ENCODE measurements at regions not wholly inside any gene's neighbourhood (a gene's known extent, or its start where the extent isn't known, plus 50 kb on each side); places are given as distances from the start of the nearest gene placed in this dataset.

DNA sequence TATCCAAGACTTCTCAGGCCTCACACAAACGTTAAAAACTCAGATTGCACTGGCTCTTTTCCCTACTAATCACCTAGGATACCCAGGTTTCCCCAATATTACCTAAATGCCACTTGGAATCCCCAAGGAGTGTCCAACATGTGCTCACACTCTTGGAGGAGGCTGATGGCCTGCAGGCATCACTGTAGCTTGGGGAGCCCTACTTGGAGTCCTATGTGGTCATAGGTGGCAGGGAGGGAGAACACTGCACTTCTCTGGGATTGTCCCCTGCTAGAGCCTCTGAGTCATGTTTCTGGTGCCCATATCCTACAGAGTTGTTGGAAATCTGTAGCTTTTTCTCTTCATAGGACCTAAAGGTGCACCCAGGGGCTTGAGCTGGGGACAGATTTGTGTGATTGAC, 433.7 kb downstream of the ARHGEF28 start:
- no peaks in the 10 kb centered on the region for H3K9me3 Mint-ChIP-seq
- H3K4me3 Mint-ChIP-seq = no peak overlapping the region
- peaks cover 25% of the 10 kb centered on the region for H3K27me3 Mint-ChIP-seq
- H3K36me3 Mint-ChIP-seq (ENCODE audit: low read depth) = no peaks in the 10 kb centered on the region
- no peak overlapping the region for H3K27ac Mint-ChIP-seq
- H3K4me1 Mint-ChIP-seq (ENCODE audit: low read depth) = no peaks in the 10 kb centered on the region

DNA sequence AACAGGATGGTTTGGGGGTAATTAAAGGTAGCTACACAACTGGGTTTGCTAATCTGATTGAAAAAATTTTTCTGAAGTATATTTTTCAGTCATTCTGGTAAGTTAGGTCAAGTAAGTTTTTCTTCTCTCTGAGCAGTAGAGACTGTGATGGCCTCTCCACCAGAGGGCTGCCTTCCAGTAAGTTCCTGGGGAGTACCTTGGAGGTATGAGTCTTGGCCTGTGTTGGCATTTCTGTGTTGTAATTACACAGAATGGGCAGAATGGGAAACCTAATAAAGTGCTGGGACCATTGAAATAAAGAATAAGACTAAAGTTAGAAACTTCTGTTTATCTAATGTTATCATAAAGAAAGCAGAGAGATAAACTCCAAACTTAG, 430.8 kb downstream of the ARHGEF28 start:
- H3K36me3 Mint-ChIP-seq (ENCODE audit: low read depth) = no peaks in the 10 kb centered on the region
- no peaks in the 10 kb centered on the region for H3K9me3 Mint-ChIP-seq
- H3K27ac Mint-ChIP-seq = no peak overlapping the region
- no peak overlapping the region for H3K4me3 Mint-ChIP-seq
- H3K4me1 Mint-ChIP-seq (ENCODE audit: low read depth) = no peaks in the 10 kb centered on the region
- H3K27me3 Mint-ChIP-seq = peaks cover 30% of the 10 kb centered on the region

DNA sequence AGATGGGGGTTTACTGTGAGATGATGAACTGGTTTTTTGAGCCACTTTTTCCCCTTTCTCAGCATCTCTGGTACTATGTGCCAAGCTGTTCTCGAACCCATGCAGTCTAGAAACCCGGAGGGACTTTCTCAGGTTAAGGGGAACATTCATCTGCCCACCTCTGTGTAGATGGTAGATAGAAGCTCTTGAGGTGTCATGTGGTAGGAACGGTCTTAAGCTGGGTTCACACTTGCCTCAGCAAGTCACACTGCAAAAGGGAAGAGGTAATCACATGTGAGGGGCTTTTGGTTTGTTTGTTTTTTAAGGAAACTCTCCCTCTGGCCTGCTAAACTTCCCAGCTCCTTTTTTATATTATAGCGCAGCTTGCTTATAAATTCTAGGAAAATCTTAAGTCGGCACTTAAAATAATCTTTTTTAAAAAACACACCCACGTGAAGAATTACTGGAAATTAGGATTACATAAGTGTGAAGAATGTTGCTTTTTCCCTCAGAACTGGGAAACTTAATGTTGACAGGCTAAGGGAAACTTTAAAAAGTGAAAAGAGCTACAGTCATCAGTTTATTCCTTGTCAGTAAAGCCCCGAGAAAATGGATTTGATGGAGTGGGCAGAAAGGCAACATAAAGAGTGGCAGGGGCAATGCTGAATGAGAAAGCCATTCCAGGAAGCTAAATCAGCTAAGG, 430.3 kb downstream of the ARHGEF28 start:
- H3K36me3 Mint-ChIP-seq (ENCODE audit: low read depth) = no peaks in the 10 kb centered on the region
- H3K27me3 Mint-ChIP-seq = peaks cover 30% of the 10 kb centered on the region
- H3K9me3 Mint-ChIP-seq = no peaks in the 10 kb centered on the region
- no peaks in the 10 kb centered on the region for H3K4me1 Mint-ChIP-seq (ENCODE audit: low read depth)
- H3K27ac Mint-ChIP-seq = no peak overlapping the region
- H3K4me3 Mint-ChIP-seq = no peak overlapping the region

DNA sequence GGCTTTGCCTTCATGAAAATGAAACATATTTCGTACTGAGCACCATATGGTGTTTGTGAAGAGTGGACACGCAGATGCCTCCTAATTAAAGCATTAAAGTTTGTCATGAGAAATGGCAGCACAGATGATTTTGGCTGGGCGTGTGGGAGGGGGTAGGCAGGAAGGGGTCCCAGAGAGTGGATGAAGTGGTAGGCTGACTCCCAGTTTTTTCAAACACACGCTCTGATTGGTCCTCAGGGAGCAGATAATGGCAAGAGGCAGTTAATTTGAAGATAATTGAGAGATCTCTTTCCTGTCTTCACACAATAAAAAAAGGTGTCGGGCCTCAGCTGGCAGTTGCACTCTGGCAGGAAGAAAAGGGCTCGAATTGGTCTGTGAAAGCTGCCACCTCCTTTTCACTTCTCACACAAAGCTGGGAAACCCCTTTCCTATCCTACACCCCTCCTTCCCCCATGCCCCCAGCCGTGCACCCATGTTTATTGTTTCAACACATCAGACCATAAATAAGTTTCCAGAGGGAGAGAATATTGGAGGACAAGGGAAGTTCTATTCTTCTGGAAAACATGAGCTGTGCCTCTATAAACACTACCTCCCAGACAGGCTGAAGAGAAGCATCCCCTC, 429.6 kb downstream of the ARHGEF28 start:
- peaks cover 30% of the 10 kb centered on the region for H3K27me3 Mint-ChIP-seq
- H3K36me3 Mint-ChIP-seq (ENCODE audit: low read depth) = no peaks in the 10 kb centered on the region
- no peak overlapping the region for H3K27ac Mint-ChIP-seq
- H3K9me3 Mint-ChIP-seq = no peaks in the 10 kb centered on the region
- H3K4me3 Mint-ChIP-seq = no peak overlapping the region
- H3K4me1 Mint-ChIP-seq (ENCODE audit: low read depth) = no peaks in the 10 kb centered on the region

DNA sequence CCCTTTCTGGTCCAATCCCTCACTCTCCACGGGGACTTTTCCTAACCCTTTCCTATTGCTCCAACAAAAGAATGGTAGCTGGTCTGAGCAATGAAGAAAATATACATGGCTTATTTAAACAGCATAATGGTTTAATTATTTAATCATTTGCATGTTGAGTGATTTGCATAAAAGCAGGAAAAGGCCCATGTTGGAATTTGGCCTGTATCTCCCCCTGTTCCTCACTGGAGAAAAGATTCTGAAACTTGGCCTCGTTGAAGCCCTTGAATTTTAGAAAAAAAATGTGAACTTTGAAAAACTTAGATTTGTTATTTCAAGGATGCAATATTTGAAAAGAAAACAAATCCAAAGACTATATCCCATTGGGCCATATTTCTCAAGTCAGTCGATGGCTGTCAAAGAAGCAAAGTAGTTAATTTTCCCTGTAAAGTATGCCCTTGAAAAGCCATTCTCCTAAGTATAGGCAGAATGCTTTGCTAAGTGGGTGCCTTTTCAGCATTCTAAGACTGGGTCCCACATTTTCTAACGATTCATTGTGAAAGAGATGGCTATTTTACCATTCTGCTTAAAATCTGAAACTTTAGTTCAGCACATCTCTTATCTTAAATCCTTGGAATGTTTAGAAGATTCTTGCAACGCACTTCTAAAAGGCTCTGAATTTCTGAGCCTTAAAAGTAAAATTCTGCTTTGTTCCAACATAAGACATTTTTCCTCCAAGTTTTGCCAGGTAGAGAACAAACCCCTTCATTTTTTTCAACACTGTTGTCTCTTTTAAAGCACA, 428.8 kb downstream of the ARHGEF28 start:
- Mint-ChIP-seq H3K27ac (no peak overlapping the region), H3K27me3 (peaks cover 30% of the 10 kb centered on the region), H3K36me3 (ENCODE audit: low read depth) (no peaks in the 10 kb centered on the region), H3K4me1 (ENCODE audit: low read depth) (no peaks in the 10 kb centered on the region), H3K9me3 (no peaks in the 10 kb centered on the region), H3K4me3 (no peak overlapping the region)

DNA sequence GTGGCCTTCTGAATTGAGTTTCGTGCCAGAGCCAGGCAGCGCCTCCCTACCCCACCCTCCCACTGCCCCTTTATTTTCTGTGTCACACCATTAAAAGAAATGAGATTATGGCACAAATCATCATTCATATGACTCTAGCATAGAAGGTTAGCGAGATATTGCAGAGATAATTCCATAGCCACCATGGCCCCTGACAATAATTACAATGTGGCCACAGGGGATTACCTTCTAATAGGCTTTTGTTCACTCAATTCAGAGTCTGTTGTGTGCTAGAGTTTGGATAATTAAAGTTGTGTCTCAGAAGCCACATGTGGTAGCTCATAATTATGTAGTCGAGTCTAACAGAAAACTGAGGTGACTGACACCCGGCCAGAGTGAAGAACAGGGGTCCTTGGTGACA, 428.1 kb downstream of the ARHGEF28 start:
- Mint-ChIP-seq H3K4me3 (no peak overlapping the region), H3K9me3 (no peaks in the 10 kb centered on the region), H3K4me1 (ENCODE audit: low read depth) (no peaks in the 10 kb centered on the region), H3K36me3 (ENCODE audit: low read depth) (no peaks in the 10 kb centered on the region), H3K27ac (no peak overlapping the region), H3K27me3 (peaks cover 31% of the 10 kb centered on the region)

DNA sequence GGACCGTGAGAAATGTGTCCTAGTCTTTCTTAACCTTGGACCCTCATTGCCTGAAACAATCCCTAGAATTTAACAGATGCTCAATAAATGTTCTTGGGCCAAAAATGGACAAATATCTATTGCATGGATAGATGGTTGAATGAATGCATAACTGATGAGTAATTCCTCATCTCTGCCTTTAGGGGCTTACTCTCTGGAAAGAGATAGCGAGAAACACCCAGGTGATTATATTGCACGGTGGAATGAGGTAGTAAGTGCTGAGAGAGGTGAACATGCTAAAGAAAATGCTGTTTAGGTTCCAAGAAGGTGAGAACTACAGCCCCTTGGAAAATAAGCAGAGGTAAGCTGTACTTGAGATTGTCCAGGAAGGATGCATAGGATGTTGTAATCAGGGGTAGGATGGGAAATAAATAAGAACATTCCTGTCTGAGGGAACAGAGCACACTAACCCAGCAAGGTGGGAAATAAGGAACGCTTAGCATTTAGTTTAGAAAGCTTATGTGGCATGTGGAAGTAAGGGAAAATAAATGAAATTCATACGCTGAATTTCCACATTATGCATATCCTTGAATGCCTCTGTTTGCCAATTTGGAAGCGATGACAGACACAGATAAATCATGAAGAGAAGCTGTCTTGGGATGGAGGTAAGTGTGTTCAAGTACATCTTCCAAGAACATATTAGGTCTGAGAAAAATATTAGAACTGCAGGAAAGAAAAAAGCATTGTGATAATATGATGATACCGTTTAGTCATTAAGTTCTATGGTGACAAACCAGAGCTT, 426.6 kb downstream of the ARHGEF28 start:
- no peaks in the 10 kb centered on the region for H3K36me3 Mint-ChIP-seq (ENCODE audit: low read depth)
- no peaks in the 10 kb centered on the region for H3K4me1 Mint-ChIP-seq (ENCODE audit: low read depth)
- H3K4me3 Mint-ChIP-seq = no peak overlapping the region
- peaks cover 33% of the 10 kb centered on the region for H3K27me3 Mint-ChIP-seq
- no peaks in the 10 kb centered on the region for H3K9me3 Mint-ChIP-seq
- H3K27ac Mint-ChIP-seq = no peak overlapping the region

DNA sequence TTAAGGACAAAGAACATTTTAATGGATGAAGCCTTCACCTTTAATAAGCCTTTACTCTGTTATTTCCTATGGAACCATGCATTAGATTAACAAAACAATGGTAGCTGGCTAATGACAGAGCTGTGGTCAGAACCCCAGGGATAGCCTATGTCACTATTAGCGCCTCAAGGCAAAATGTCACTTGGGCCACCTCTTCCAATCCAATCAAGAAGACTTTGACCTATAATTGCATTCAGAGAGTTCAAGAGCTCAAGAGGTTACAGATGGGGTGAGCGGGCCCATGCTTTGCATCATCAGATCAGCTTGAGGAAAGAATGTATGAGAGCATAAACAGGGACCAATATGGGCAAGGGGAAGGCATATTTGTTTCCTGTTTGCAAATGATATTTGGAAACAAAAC, 425.1 kb downstream of the ARHGEF28 start:
- no peak overlapping the region for H3K27ac Mint-ChIP-seq

DNA sequence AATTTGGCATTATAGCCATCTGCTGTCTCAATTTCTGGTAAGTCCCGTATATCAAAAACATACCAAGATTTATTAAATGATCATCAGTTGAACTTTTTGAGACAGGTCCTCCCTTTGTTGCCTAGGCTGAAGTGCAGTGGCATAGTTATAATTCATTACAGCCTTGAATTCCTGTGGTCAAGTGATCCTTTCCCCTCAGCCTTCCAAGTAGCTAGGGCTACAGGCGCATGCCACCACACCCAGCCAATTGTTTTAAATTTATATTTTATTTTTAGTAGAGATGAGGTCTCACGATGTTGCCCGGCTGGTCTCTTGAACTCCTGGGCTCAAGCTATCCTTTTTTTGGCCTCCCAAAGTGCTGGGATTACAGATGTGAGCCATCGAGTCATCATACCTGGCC, 418.9 kb downstream of the ARHGEF28 start:
- Mint-ChIP-seq H3K4me1 (ENCODE audit: low read depth) (no peaks in the 10 kb centered on the region), H3K9me3 (no peaks in the 10 kb centered on the region), H3K27me3 (peaks cover 17% of the 10 kb centered on the region), H3K4me3 (no peak overlapping the region), H3K36me3 (ENCODE audit: low read depth) (no peaks in the 10 kb centered on the region), H3K27ac (no peak overlapping the region)

More for the DNA sequence above, 425.1 kb downstream of the ARHGEF28 start:
- no peaks in the 10 kb centered on the region for H3K4me1 Mint-ChIP-seq (ENCODE audit: low read depth)
- H3K27me3 Mint-ChIP-seq = peaks cover 29% of the 10 kb centered on the region
- H3K9me3 Mint-ChIP-seq = no peaks in the 10 kb centered on the region
- no peak overlapping the region for H3K4me3 Mint-ChIP-seq
- no peaks in the 10 kb centered on the region for H3K36me3 Mint-ChIP-seq (ENCODE audit: low read depth)

DNA sequence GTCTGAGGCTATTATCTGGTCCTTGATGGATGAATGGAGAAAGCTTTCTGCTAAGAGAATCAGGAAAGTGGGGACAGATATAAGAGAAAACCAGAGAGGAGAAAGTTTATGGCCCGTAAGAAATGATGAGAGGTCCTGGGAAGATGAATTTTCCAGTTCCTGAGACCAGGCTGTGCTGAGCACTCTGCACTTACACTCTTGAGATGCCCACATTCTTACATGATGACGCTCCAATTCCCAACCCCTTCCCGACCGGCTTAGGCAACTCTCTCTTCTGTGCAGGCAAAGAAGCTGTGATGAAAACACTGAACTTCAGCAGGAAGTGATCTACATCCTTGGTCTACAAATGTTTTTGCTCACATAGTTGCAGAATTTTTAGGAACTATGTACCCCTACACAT, 417.0 kb downstream of the ARHGEF28 start:
- peaks cover 11% of the 10 kb centered on the region for H3K27me3 Mint-ChIP-seq
- H3K4me1 Mint-ChIP-seq (ENCODE audit: low read depth) = no peaks in the 10 kb centered on the region
- H3K27ac Mint-ChIP-seq = no peak overlapping the region
- no peaks in the 10 kb centered on the region for H3K36me3 Mint-ChIP-seq (ENCODE audit: low read depth)
- H3K9me3 Mint-ChIP-seq = no peaks in the 10 kb centered on the region
- H3K4me3 Mint-ChIP-seq = no peak overlapping the region

DNA sequence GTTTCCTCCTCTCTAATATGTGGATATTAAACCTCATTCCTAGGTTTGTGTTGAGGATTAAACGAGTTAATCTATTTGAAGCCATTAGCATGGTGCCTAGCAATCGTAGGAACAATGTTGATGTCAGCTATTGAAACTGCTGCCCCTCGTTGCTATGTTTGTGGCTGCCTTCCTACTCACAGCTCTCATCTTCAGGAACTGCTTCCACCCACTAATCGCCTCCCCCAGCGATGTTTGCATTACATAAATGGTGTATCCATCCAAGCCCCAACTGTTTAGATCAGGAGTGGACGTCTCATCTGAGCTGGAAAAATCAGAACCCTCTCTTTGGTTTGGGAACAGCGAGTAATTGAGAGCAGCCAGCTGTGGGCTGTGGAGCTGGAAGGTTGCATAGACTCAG, 416.6 kb downstream of the ARHGEF28 start:
- no peak overlapping the region for H3K4me3 Mint-ChIP-seq
- H3K36me3 Mint-ChIP-seq (ENCODE audit: low read depth) = no peaks in the 10 kb centered on the region
- no peaks in the 10 kb centered on the region for H3K4me1 Mint-ChIP-seq (ENCODE audit: low read depth)
- no peaks in the 10 kb centered on the region for H3K9me3 Mint-ChIP-seq
- H3K27ac Mint-ChIP-seq = no peak overlapping the region
- H3K27me3 Mint-ChIP-seq = peaks cover 11% of the 10 kb centered on the region

DNA sequence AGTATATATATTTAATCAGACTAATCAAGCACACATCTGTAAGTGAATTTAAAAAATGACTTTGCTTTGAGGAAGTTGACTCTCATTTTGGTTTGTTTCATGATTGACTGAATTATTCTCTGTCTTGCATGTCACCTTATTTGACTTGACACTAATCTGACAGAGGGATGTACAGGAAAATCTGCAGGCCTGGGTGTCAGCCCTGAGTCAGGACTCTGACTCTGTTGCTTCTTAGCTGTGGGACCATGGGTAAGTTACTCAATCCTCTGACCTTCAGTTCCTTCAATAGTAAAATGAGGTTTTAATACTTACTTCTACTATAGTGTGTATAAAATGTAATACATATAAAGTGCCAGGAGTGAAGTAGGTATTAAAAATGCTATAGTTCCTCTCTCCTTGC, 415.9 kb downstream of the ARHGEF28 start:
- Mint-ChIP-seq H3K27me3 (peaks cover 8% of the 10 kb centered on the region), H3K4me3 (no peak overlapping the region), H3K9me3 (no peaks in the 10 kb centered on the region), H3K4me1 (ENCODE audit: low read depth) (no peaks in the 10 kb centered on the region), H3K36me3 (ENCODE audit: low read depth) (no peaks in the 10 kb centered on the region), H3K27ac (no peak overlapping the region)

DNA sequence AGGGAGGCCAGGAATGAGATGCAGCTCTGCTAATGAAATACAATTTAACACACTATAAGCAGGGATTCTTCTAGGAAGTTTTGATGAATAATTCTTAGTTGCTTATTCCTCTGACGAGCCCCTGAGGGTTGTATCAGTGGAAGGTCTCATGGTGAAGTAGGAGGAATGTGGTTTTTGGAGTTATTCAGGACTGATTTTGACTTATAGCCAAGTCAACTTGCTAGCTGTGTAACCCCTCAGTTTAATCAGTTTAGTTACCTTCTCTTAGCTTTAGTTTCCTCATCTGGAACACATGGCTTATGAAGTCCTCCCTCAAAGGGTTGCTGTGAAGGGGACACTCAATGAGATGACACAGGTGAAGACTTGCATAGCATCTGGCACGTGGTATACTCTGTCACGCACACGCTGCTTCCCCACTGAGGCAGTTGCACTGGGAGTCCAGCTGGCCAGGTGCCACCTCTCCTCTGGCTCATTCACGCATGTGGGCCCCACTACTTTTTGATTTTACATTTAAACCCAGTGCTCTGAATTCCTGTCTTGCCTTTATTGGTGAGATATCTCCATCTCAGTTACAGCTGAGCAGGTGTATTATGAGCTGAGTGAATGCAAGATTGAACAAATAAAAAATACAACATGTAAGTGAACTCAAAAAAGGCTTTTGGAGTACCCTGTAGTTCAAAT, 415.0 kb downstream of the ARHGEF28 start:
- H3K9me3 Mint-ChIP-seq = no peaks in the 10 kb centered on the region
- H3K27me3 Mint-ChIP-seq = peaks cover 11% of the 10 kb centered on the region
- H3K36me3 Mint-ChIP-seq (ENCODE audit: low read depth) = no peaks in the 10 kb centered on the region
- no peak overlapping the region for H3K4me3 Mint-ChIP-seq
- H3K27ac Mint-ChIP-seq = no peak overlapping the region
- H3K4me1 Mint-ChIP-seq (ENCODE audit: low read depth) = no peaks in the 10 kb centered on the region

DNA sequence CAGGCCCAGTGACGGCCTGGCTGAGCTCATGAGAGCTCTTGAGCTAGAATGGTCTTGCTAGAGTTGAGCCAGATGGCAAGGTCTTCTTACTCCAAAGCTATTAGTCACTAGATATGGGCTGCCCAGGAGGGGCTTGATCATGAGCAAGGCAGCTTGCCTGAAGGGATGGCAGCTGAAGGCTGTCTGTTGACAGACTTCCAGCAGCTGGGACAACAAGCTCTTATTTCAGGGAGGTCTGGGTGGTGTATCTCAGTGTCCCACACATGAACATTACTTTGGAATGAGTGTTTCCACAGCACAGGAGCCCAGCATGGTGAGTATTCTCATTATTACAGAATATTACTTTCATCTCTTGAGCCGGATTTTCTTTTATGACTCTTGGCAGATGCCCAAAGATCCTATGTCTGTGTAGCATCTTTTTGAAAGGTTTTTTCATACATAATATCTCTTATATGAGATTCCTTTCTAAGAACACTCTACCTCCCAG, 414.1 kb downstream of the ARHGEF28 start:
- Mint-ChIP-seq H3K27ac (no peak overlapping the region), H3K4me3 (no peak overlapping the region), H3K27me3 (peaks cover 11% of the 10 kb centered on the region), H3K9me3 (no peaks in the 10 kb centered on the region), H3K36me3 (ENCODE audit: low read depth) (no peaks in the 10 kb centered on the region), H3K4me1 (ENCODE audit: low read depth) (no peaks in the 10 kb centered on the region)

All from stimulated activated naive CD8-positive, alpha-beta T cell treated with anti-CD3 and anti-CD28 coated beads, Interleukin-15, Interleukin-2, amounts not matched to agents 100 ng/mL and 50 ng/mL, for 24 hours (primary cell).